Caco-2 (cell line): ENCODE measurements at regions not wholly inside any gene's neighbourhood (a gene's known extent, or its start where the extent isn't known, plus 50 kb on each side); places are given as distances from the start of the nearest gene placed in this dataset.

Source experiments
- BruUV-seq: library from RNA; stranded (reverse); fragments of 400-500 nt; replicated peaks from 2 replicates; lab custom pipeline; 2021; lab: Mats Ljungman, UMichigan
- CTCF ChIA-PET: fragments of 300-600 bp; sonication (Branson Sonifier 250); formaldehyde crosslinking; loops from one replicate; lab custom pipeline; 2022; ENCODE audit warnings: antibody characterized with exemption; lab: Charles Lee
- POLR2A ChIA-PET: fragments of 300-600 bp; sonication (Branson Sonifier 250); formaldehyde crosslinking; loops from one replicate; lab custom pipeline; 2022; ENCODE audit warnings: antibody characterized with exemption; lab: Charles Lee
- DNase-seq, 2 experiments: peaks; one replicate each; pipeline versions ENCODE4 v3.0.0 to v3.0.0-alpha.2; 2020 to 2022
- H3K27me3 ChIP-seq: replicated peaks from 2 replicates; pipeline ENCODE4 v1.6.0; 2011; ENCODE audit warnings: low read length; ENCODE audit not compliant: control insufficient read depth, insufficient read depth
- H3K36me3 ChIP-seq: 2 replicates; pipeline ENCODE4 v1.5.1; 2011; ENCODE audit warnings: low read length; ENCODE audit not compliant: control insufficient read depth, insufficient read depth
- H3K4me1 ChIP-seq: fragments of 250-450 bp; sonication (Bioruptor Pico); 2 replicates; pipeline ENCODE4 v1.5.1; 2020; ENCODE audit warnings: mild to moderate bottlenecking
- H3K4me3 ChIP-seq: 2 replicates; pipeline ENCODE4 v1.5.1; 2011; ENCODE audit warnings: low read depth, mild to moderate bottlenecking, control low read depth, low read length
- H3K9me3 ChIP-seq: fragments of 250-450 bp; sonication (Bioruptor Pico); 2 replicates; pipeline ENCODE4 v1.5.1; 2020; ENCODE audit warnings: mild to moderate bottlenecking, moderate library complexity
- H3K27ac Mint-ChIP-seq: one replicate; pipeline ENCODE4 v1.8.0; 2022; ENCODE audit warnings: mixed read lengths; ENCODE audit not compliant: unreplicated experiment
- H3K27me3 Mint-ChIP-seq: one replicate; pipeline ENCODE4 v1.8.0; 2022; ENCODE audit warnings: mixed read lengths; ENCODE audit not compliant: insufficient read depth, unreplicated experiment
- H3K36me3 Mint-ChIP-seq: one replicate; pipeline ENCODE4 v1.8.0; 2022; ENCODE audit warnings: mild to moderate bottlenecking, mixed read lengths; ENCODE audit not compliant: insufficient read depth, unreplicated experiment
- H3K4me1 Mint-ChIP-seq: one replicate; pipeline ENCODE4 v1.8.0; 2022; ENCODE audit warnings: low read depth, mixed read lengths; ENCODE audit not compliant: unreplicated experiment
- H3K4me3 Mint-ChIP-seq: one replicate; pipeline ENCODE4 v1.8.0; 2022; ENCODE audit warnings: mild to moderate bottlenecking, moderate library complexity, mixed read lengths; ENCODE audit not compliant: unreplicated experiment
- H3K9me3 Mint-ChIP-seq: one replicate; pipeline ENCODE4 v1.8.0; 2022; ENCODE audit warnings: mixed read lengths; ENCODE audit not compliant: unreplicated experiment
- CTCF ChIP-seq, 2 experiments: fragments of 200-600 bp in 1 of 2; IDR thresholded peaks; 1 replicate in 1 of 2; 2 replicates in 1 of 2; pipeline versions ENCODE4 v1.5.1 to v1.8.0; 2011 to 2022; ENCODE audit warnings: antibody characterized with exemption in 1 of 2, control low read depth in 1 of 2, inconsistent platforms in 1 of 2, low read depth in 1 of 2, low read length in 1 of 2, mild to moderate bottlenecking in 1 of 2, moderate library complexity in 1 of 2; ENCODE audit not compliant: insufficient read depth in 1 of 2, severe bottlenecking in 1 of 2, unreplicated experiment in 1 of 2
- intact Hi-C: fragments of 100-400 bp; cut with micrococcal nuclease; formaldehyde crosslinking; loops from one replicate; pipeline ENCODE4 v1.10.0; 2022; ENCODE audit not compliant: unreplicated experiment

GRCh38 chr4:84279678-84280077 lies 219.4 kb downstream of the NKX6-1 start:
- H3K4me3 ChIP-seq: no peak overlapping the region
- no peak for DNase-seq
- H3K9me3 ChIP-seq: no peaks in the 10 kb centered on the region
- no peaks in the 10 kb centered on the region for H3K4me1 Mint-ChIP-seq
- TF ChIP-seq CTCF (IDR thresholded peaks at IDR 0.05; ENCODE audit: insufficient read depth in 1 of 2, low read depth in 1 of 2, low read length in 1 of 2, severe bottlenecking in 1 of 2, unreplicated experiment in 1 of 2): no peak
- POLR2A ChIA-PET: no interaction called here
- BruUV-seq: no TSS peak
- no peaks in the 10 kb centered on the region for H3K4me1 ChIP-seq
- H3K27me3 ChIP-seq: no peaks in the 10 kb centered on the region
- H3K27me3 Mint-ChIP-seq: no peaks in the 10 kb centered on the region
- no peaks in the 10 kb centered on the region for H3K9me3 Mint-ChIP-seq
- CTCF ChIA-PET: no interaction called here
- no peaks in the 10 kb centered on the region for H3K36me3 ChIP-seq
- H3K36me3 Mint-ChIP-seq: peaks cover 6% of the 10 kb centered on the region
- no peak overlapping the region for H3K27ac Mint-ChIP-seq
- intact Hi-C loops: no loop called here
- no peak overlapping the region for H3K4me3 Mint-ChIP-seq

GRCh38 chr4:84277923-84278322 lies 221.2 kb downstream of the NKX6-1 start:
- POLR2A ChIA-PET: no interaction called here
- no peaks in the 10 kb centered on the region for H3K9me3 ChIP-seq
- BruUV-seq: no TSS peak

GRCh38 chr4:84276752-84277151 lies 222.3 kb downstream of the NKX6-1 start:
- Mint-ChIP-seq H3K27ac (no peak overlapping the region), H3K36me3 (no peaks in the 10 kb centered on the region)

More at GRCh38 chr4:84277923-84278322, 221.2 kb downstream of the NKX6-1 start:
- Mint-ChIP-seq H3K27ac (no peak overlapping the region), H3K9me3 (no peaks in the 10 kb centered on the region), H3K27me3 (no peaks in the 10 kb centered on the region), H3K36me3 (peaks cover 3% of the 10 kb centered on the region), H3K4me3 (no peak overlapping the region), H3K4me1 (no peaks in the 10 kb centered on the region)
- TF ChIP-seq CTCF (IDR thresholded peaks at IDR 0.05; ENCODE audit: insufficient read depth in 1 of 2, low read depth in 1 of 2, low read length in 1 of 2, severe bottlenecking in 1 of 2, unreplicated experiment in 1 of 2): no peak
- no peak for DNase-seq
- CTCF ChIA-PET: no interaction called here
- Histone ChIP-seq H3K4me3 (no peak overlapping the region), H3K36me3 (no peaks in the 10 kb centered on the region), H3K27me3 (no peaks in the 10 kb centered on the region), H3K4me1 (no peaks in the 10 kb centered on the region)
- intact Hi-C loops: no loop called here

More at GRCh38 chr4:84276752-84277151, 222.3 kb downstream of the NKX6-1 start:
- DNase-seq: no peak
- no peak for TF ChIP-seq CTCF (IDR thresholded peaks at IDR 0.05; ENCODE audit: insufficient read depth in 1 of 2, low read depth in 1 of 2, low read length in 1 of 2, severe bottlenecking in 1 of 2, unreplicated experiment in 1 of 2)
- Histone ChIP-seq H3K36me3 (no peaks in the 10 kb centered on the region), H3K9me3 (no peaks in the 10 kb centered on the region), H3K27me3 (no peaks in the 10 kb centered on the region), H3K4me1 (no peaks in the 10 kb centered on the region), H3K4me3 (no peak overlapping the region)
- intact Hi-C loops: no loop called here
- ChIA-PET POLR2A (no interaction called here), CTCF (no interaction called here)
- H3K4me3 Mint-ChIP-seq: no peak overlapping the region
- H3K9me3 Mint-ChIP-seq: no peaks in the 10 kb centered on the region
- no peaks in the 10 kb centered on the region for H3K4me1 Mint-ChIP-seq
- BruUV-seq: no TSS peak
- no peaks in the 10 kb centered on the region for H3K27me3 Mint-ChIP-seq
